ENCODE measurements at regions not wholly inside any gene's neighbourhood (a gene's known extent, or its start where the extent isn't known, plus 50 kb on each side); places are given as distances from the start of the nearest gene placed in this dataset.
A peak's percentile ranks its signal among the peaks of the same experiment; 100 is the strongest.
"Not testable (repeated sequence)": the region's sequence is repeated elsewhere in the genome, so short reads cannot be mapped to it uniquely, and the experiment has no call there.

- peak in 1 of 2 donors; percentile 63 for DNase-seq (ENCODE audit: extremely low read depth in 1 of 2, low read depth in 1 of 2)
These were observed 101.3 kb downstream of the AKAP11 start for GRCh38 chr13:42373048-42373812.

GRCh38 chr13:42375663-42376062 lies 103.7 kb downstream of the AKAP11 start:
- no peak for DNase-seq (ENCODE audit: extremely low read depth in 1 of 2, low read depth in 1 of 2)

GRCh38 chr13:42377640-42378382 lies 105.9 kb downstream of the AKAP11 start:
- DNase-seq (ENCODE audit: extremely low read depth in 1 of 2, low read depth in 1 of 2) = peak in 1 of 2 donors; percentile 47

- peak in 1 of 2 donors; percentile 55 for DNase-seq (ENCODE audit: extremely low read depth in 1 of 2, low read depth in 1 of 2)
These were observed 106.4 kb downstream of the AKAP11 start for GRCh38 chr13:42378383-42378780.

- DNase-seq (ENCODE audit: extremely low read depth in 1 of 2, low read depth in 1 of 2) = no peak
These were observed 107.3 kb downstream of the AKAP11 start for GRCh38 chr13:42379241-42379640.

GRCh38 chr13:42380420-42381164 lies 108.6 kb downstream of the AKAP11 start:
- no peak for DNase-seq (ENCODE audit: extremely low read depth in 1 of 2, low read depth in 1 of 2)

GRCh38 chr13:42381165-42381425 lies 109.1 kb downstream of the AKAP11 start:
- no peak for DNase-seq (ENCODE audit: extremely low read depth in 1 of 2, low read depth in 1 of 2)

- DNase-seq (ENCODE audit: extremely low read depth in 1 of 2, low read depth in 1 of 2) = not testable (repeated sequence)
These were observed 109.5 kb downstream of the AKAP11 start for GRCh38 chr13:42381426-42381825.

GRCh38 chr13:42383025-42383424 lies 111.1 kb downstream of the AKAP11 start:
- DNase-seq (ENCODE audit: extremely low read depth in 1 of 2, low read depth in 1 of 2) = no peak

- no peak for DNase-seq (ENCODE audit: extremely low read depth in 1 of 2, low read depth in 1 of 2)
These were observed 112.3 kb downstream of the AKAP11 start for GRCh38 chr13:42384265-42384664.

GRCh38 chr13:42388326-42388725 lies 116.4 kb downstream of the AKAP11 start:
- no peak for DNase-seq (ENCODE audit: extremely low read depth in 1 of 2, low read depth in 1 of 2)

GRCh38 chr13:42389041-42389440 lies 117.1 kb downstream of the AKAP11 start:
- DNase-seq (ENCODE audit: extremely low read depth in 1 of 2, low read depth in 1 of 2) = no peak

GRCh38 chr13:42392180-42392579 lies 120.2 kb downstream of the AKAP11 start:
- DNase-seq (ENCODE audit: extremely low read depth in 1 of 2, low read depth in 1 of 2) = no peak

- DNase-seq (ENCODE audit: extremely low read depth in 1 of 2, low read depth in 1 of 2) = peak in 1 of 2 donors; percentile 35
These were observed 121.0 kb downstream of the AKAP11 start for GRCh38 chr13:42392716-42393572.

GRCh38 chr13:42393573-42394360 lies 121.8 kb downstream of the AKAP11 start:
- no peak for DNase-seq (ENCODE audit: extremely low read depth in 1 of 2, low read depth in 1 of 2)

- no peak for DNase-seq (ENCODE audit: extremely low read depth in 1 of 2, low read depth in 1 of 2)
These were observed 122.4 kb downstream of the AKAP11 start for GRCh38 chr13:42394361-42394708.

GRCh38 chr13:42394711-42395085 lies 122.7 kb downstream of the AKAP11 start:
- no peak for DNase-seq (ENCODE audit: extremely low read depth in 1 of 2, low read depth in 1 of 2)

GRCh38 chr13:42395086-42395821 lies 123.3 kb downstream of the AKAP11 start:
- DNase-seq (ENCODE audit: extremely low read depth in 1 of 2, low read depth in 1 of 2) = no peak

- peak in 1 of 2 donors; percentile 72 for DNase-seq (ENCODE audit: extremely low read depth in 1 of 2, low read depth in 1 of 2)
These were observed 124.5 kb downstream of the AKAP11 start for GRCh38 chr13:42396501-42396900.
